Fibroblast of the aortic adventitia (primary cell): ENCODE measurements at regions not wholly inside any gene's neighbourhood (a gene's known extent, or its start where the extent isn't known, plus 50 kb on each side); places are given as distances from the start of the nearest gene placed in this dataset.
"Not testable (repeated sequence)": the region's sequence is repeated elsewhere in the genome, so short reads cannot be mapped to it uniquely, and the experiment has no call there.

Experiments
- DNase-seq: peaks from one replicate; pipeline ENCODE4 v3.0.0-alpha.2; 2010; ENCODE audit warnings: low read depth
- H3K4me3 ChIP-seq: 2 replicates; pipeline ENCODE4 v1.5.1; 2011; ENCODE audit warnings: low read depth, mild to moderate bottlenecking, control low read depth, low read length, moderate library complexity
- CTCF ChIP-seq: IDR thresholded peaks from 2 replicates; pipeline ENCODE4 v1.5.1; 2011; ENCODE audit warnings: mild to moderate bottlenecking, low read length, control low read depth, inconsistent platforms; ENCODE audit not compliant: insufficient read depth

DNA sequence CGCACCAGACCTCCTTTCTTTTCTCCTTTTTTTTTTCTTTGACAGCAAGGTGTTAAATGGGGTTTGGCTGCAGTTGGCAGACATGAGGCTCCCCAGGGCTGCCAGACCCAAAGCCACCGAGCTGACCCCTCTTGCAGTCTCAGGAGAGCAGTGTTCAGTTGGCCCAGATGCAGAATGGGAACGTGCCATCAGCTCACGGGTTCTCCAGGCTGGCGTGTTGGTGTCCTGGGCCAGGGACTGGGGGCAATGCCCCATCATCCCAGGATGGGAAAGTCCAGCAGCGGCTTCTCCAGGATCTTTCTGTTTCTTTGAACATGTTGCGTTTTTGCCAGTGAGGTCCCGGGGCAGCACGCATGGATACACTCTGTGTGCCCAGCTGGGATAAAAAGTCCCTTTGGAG lies 114.6 kb upstream of the KCTD7 start:
- no peak for TF ChIP-seq CTCF
- H3K4me3 ChIP-seq: no peak overlapping the region
- no peak for DNase-seq

GRCh38 chr7:66517212-66517909 lies 111.3 kb upstream of the KCTD7 start:
- no peak overlapping the region for H3K4me3 ChIP-seq
- DNase-seq: peak; percentile 30
- TF ChIP-seq CTCF: no peak

- DNase-seq: no peak
- H3K4me3 ChIP-seq: no peak overlapping the region
- no peak for TF ChIP-seq CTCF
Observed at GRCh38 chr7:66518151-66518691, 110.5 kb upstream of the KCTD7 start.

- TF ChIP-seq CTCF: no peak
- DNase-seq: no peak
- no peak overlapping the region for H3K4me3 ChIP-seq
Observed at GRCh38 chr7:66521675-66522074, 107.0 kb upstream of the KCTD7 start.

GRCh38 chr7:66522518-66522917 lies 106.2 kb upstream of the KCTD7 start:
- peak; percentile 27 for TF ChIP-seq CTCF
- no peak overlapping the region for H3K4me3 ChIP-seq
- DNase-seq: no peak

DNA sequence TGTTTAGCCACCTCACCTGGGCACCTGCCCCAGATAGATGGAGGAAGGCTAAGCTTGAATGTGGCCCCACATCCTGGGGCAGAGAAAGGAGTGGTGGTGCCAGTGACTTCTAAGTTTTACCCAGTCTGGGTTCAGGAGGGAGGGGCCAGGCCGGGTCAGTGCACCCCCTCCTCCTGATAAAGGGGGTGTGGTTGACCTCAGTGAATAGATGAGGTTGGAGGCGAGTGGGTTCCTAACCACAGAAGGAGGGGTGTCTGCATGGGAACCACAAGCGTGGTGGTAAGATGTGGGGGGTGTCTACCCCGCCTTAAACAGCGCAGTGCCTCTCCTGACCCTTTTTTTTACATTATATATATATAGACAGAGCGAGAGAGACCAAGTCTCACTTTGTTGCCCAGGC lies 105.3 kb upstream of the KCTD7 start:
- no peak for DNase-seq
- no peak for TF ChIP-seq CTCF
- H3K4me3 ChIP-seq: no peak overlapping the region

- no peak for DNase-seq
- no peak for TF ChIP-seq CTCF
- no peak overlapping the region for H3K4me3 ChIP-seq
Observed at GRCh38 chr7:66524738-66525137, 103.9 kb upstream of the KCTD7 start.

DNA sequence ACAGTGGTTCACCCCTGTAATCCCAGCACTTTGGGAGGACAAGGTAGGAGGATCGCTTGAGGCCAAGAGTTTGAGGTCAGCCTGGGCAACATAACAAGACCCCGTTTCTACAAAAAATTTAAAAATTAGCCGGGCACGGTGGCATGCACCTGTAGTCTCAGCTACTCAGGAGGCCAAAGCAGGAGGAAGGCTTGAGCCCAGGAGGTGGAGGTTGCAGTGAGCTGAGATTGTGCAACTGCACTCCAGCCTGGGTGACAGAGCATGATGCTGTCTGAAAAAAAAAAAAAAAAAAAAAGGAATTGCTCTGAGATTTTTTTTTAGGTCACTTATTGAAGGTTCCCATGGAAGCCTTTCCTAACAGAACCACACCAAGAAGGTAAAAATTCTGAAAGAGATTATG lies 101.9 kb upstream of the KCTD7 start:
- not testable (repeated sequence) for DNase-seq, H3K4me3 ChIP-seq
